Cardiac fibroblast (primary cell): ENCODE measurements at regions not wholly inside any gene's neighbourhood (a gene's known extent, or its start where the extent isn't known, plus 50 kb on each side); places are given as distances from the start of the nearest gene placed in this dataset.

Source experiments
- DNase-seq, 2 donors: peaks; one replicate each; pipeline versions ENCODE4 v3.0.0 to v3.0.0-alpha.2; 2010; ENCODE audit warnings: low read depth in 2 of 2
- H3K4me3 ChIP-seq, 2 donors: replicated peaks in 1 of 2; 1 replicate in 1 of 2; 2 replicates in 1 of 2; pipeline ENCODE4 v1.5.1; 2011; ENCODE audit warnings: low read depth in 2 of 2, low read length in 2 of 2, mild to moderate bottlenecking in 2 of 2, moderate library complexity in 1 of 2
- CTCF ChIP-seq: IDR thresholded peaks from one replicate; pipeline ENCODE4 v1.5.1; 2011; ENCODE audit warnings: low read depth, mild to moderate bottlenecking, low read length, inconsistent platforms

- TF ChIP-seq CTCF = no peak
- no peak overlapping the region for H3K4me3 ChIP-seq
- DNase-seq = no peak
Observed at GRCh38 chr16:85441189-85441889, 171.8 kb upstream of the GSE1 start.

GRCh38 chr16:85441890-85442670 is 171.0 kb upstream of the GSE1 start:
- no peak for TF ChIP-seq CTCF
- no peak for DNase-seq
- no peak overlapping the region for H3K4me3 ChIP-seq

- TF ChIP-seq CTCF = no peak
- DNase-seq = no peak
- no peak overlapping the region for H3K4me3 ChIP-seq
Observed at GRCh38 chr16:85443116-85443515, 170.0 kb upstream of the GSE1 start.

GRCh38 chr16:85443531-85443930 is 169.6 kb upstream of the GSE1 start:
- TF ChIP-seq CTCF = no peak
- no peak overlapping the region for H3K4me3 ChIP-seq
- DNase-seq = no peak

- DNase-seq = no peak
- no peak overlapping the region for H3K4me3 ChIP-seq
- no peak for TF ChIP-seq CTCF
Observed at GRCh38 chr16:85445064-85445778, 167.9 kb upstream of the GSE1 start.

- DNase-seq = no peak
- no peak overlapping the region for H3K4me3 ChIP-seq
- TF ChIP-seq CTCF = no peak
Observed at GRCh38 chr16:85445779-85446222, 167.3 kb upstream of the GSE1 start.
